ENCODE measurements at regions not wholly inside any gene's neighbourhood (a gene's known extent, or its start where the extent isn't known, plus 50 kb on each side); places are given as distances from the start of the nearest gene placed in this dataset.

- Histone ChIP-seq H3K27me3 (ENCODE audit: control insufficient read depth, insufficient read depth, low read length) (no peaks in the 10 kb centered on the region), H3K27ac (ENCODE audit: low read depth, low read length) (no peak overlapping the region), H3K9me3 (ENCODE audit: control insufficient read depth, insufficient read depth, low read length) (no peaks in the 10 kb centered on the region), H3K4me3 (ENCODE audit: low read depth, low read length) (no peak overlapping the region)
- DNase-seq (ENCODE audit: low read depth, low spot score), result no peak
- ChIA-PET POLR2A (no interaction called here), CTCF (interaction anchor here (1.1 kb wide), 1 partner anchor 53 kb away, joined by 5 read pairs; no protein-coding TSS in a partner anchor)
- TF ChIP-seq CTCF (IDR thresholded peaks at IDR 0.05; ENCODE audit: low read depth, low read length), result no peak
Measured at GRCh38 chr12:102763471-102763870, 153.6 kb downstream of the PAH start.

GRCh38 chr12:102763061-102763460 is 154.0 kb downstream of the PAH start:
- ChIA-PET CTCF (interaction anchor here (1.1 kb wide), 1 partner anchor 54 kb away, joined by 5 read pairs; no protein-coding TSS in a partner anchor), POLR2A (no interaction called here)
- no peak overlapping the region for H3K27ac ChIP-seq (ENCODE audit: low read depth, low read length)
- H3K4me3 ChIP-seq (ENCODE audit: low read depth, low read length), result no peak overlapping the region
- TF ChIP-seq CTCF (IDR thresholded peaks at IDR 0.05; ENCODE audit: low read depth, low read length), result no peak
- H3K27me3 ChIP-seq (ENCODE audit: control insufficient read depth, insufficient read depth, low read length), result no peaks in the 10 kb centered on the region
- no peak for DNase-seq (ENCODE audit: low read depth, low spot score)
- H3K9me3 ChIP-seq (ENCODE audit: control insufficient read depth, insufficient read depth, low read length), result no peaks in the 10 kb centered on the region

GRCh38 chr12:102760322-102760721 is 156.7 kb downstream of the PAH start:
- Histone ChIP-seq H3K27ac (ENCODE audit: low read depth, low read length) (no peak overlapping the region), H3K27me3 (ENCODE audit: control insufficient read depth, insufficient read depth, low read length) (no peaks in the 10 kb centered on the region), H3K9me3 (ENCODE audit: control insufficient read depth, insufficient read depth, low read length) (no peaks in the 10 kb centered on the region), H3K4me3 (ENCODE audit: low read depth, low read length) (no peak overlapping the region)
- CTCF ChIA-PET, result interaction anchor here (0.6 to 1.7 kb wide), 3 partner anchors 9 to 277 kb away, joined by 3 to 5 read pairs (median 4); no protein-coding TSS in a partner anchor
- POLR2A ChIA-PET, result no interaction called here
- no peak for TF ChIP-seq CTCF (IDR thresholded peaks at IDR 0.05; ENCODE audit: low read depth, low read length)
- DNase-seq (ENCODE audit: low read depth, low spot score), result no peak

GRCh38 chr12:102759466-102759865 is 157.6 kb downstream of the PAH start:
- DNase-seq (ENCODE audit: low read depth, low spot score), result no peak
- H3K27me3 ChIP-seq (ENCODE audit: control insufficient read depth, insufficient read depth, low read length), result no peaks in the 10 kb centered on the region
- H3K9me3 ChIP-seq (ENCODE audit: control insufficient read depth, insufficient read depth, low read length), result no peaks in the 10 kb centered on the region
- CTCF ChIA-PET, result interaction anchor here (1.7 kb wide), 1 partner anchor 10 kb away, joined by 5 read pairs; no protein-coding TSS in a partner anchor
- POLR2A ChIA-PET, result no interaction called here
- H3K4me3 ChIP-seq (ENCODE audit: low read depth, low read length), result no peak overlapping the region
- TF ChIP-seq CTCF (IDR thresholded peaks at IDR 0.05; ENCODE audit: low read depth, low read length), result no peak
- no peak overlapping the region for H3K27ac ChIP-seq (ENCODE audit: low read depth, low read length)

GRCh38 chr12:102757882-102758226 is 159.2 kb downstream of the PAH start:
- no peak for DNase-seq (ENCODE audit: low read depth, low spot score)
- CTCF ChIA-PET, result no interaction called here
- no peak overlapping the region for H3K4me3 ChIP-seq (ENCODE audit: low read depth, low read length)

More at GRCh38 chr12:102757882-102758226, 159.2 kb downstream of the PAH start:
- Histone ChIP-seq H3K9me3 (ENCODE audit: control insufficient read depth, insufficient read depth, low read length) (no peaks in the 10 kb centered on the region), H3K27me3 (ENCODE audit: control insufficient read depth, insufficient read depth, low read length) (no peaks in the 10 kb centered on the region), H3K27ac (ENCODE audit: low read depth, low read length) (no peak overlapping the region)
- POLR2A ChIA-PET, result no interaction called here
- no peak for TF ChIP-seq CTCF (IDR thresholded peaks at IDR 0.05; ENCODE audit: low read depth, low read length)

Data from AG04450 (cell line).